ENCODE measurements at regions not wholly inside any gene's neighbourhood (a gene's known extent, or its start where the extent isn't known, plus 50 kb on each side); places are given as distances from the start of the nearest gene placed in this dataset.

- TF ChIP-seq CTCF (IDR thresholded peaks at IDR 0.05) = no peak
- Histone ChIP-seq H3K4me3 (no peak overlapping the region), H3K9me3 (peaks cover 8% of the 10 kb centered on the region), H3K4me1 (ENCODE audit: low read depth) (no peaks in the 10 kb centered on the region), H3K36me3 (ENCODE audit: low read depth) (no peaks in the 10 kb centered on the region)
- no peak for DNase-seq
- intact Hi-C loops (cut with DNase I, micrococcal nuclease) = no loop called here
- ATAC-seq = no peak
Measured at GRCh38 chr5:17893026-17893635, 258.9 kb downstream of the TAF11L14 start.

- H3K9me3 ChIP-seq = peaks cover 8% of the 10 kb centered on the region
- ATAC-seq (no peak), DNase-seq (no peak)
- H3K36me3 ChIP-seq (ENCODE audit: low read depth) = no peaks in the 10 kb centered on the region
- intact Hi-C loops (cut with DNase I, micrococcal nuclease) = no loop called here
- H3K4me3 ChIP-seq = no peak overlapping the region
- no peaks in the 10 kb centered on the region for H3K4me1 ChIP-seq (ENCODE audit: low read depth)
- TF ChIP-seq CTCF (IDR thresholded peaks at IDR 0.05) = no peak
Measured at GRCh38 chr5:17895288-17896033, 261.2 kb downstream of the TAF11L14 start.

GRCh38 chr5:17896605-17897004, 262.3 kb downstream of the TAF11L14 start:
- DNase-seq = no peak

GRCh38 chr5:17897776-17898175, 263.5 kb downstream of the TAF11L14 start:
- H3K4me1 ChIP-seq (ENCODE audit: low read depth) = no peaks in the 10 kb centered on the region
- DNase-seq = no peak
- H3K36me3 ChIP-seq (ENCODE audit: low read depth) = no peaks in the 10 kb centered on the region
- no peak for TF ChIP-seq CTCF (IDR thresholded peaks at IDR 0.05)
- intact Hi-C loops (cut with DNase I, micrococcal nuclease) = no loop called here
- H3K9me3 ChIP-seq = peaks cover 8% of the 10 kb centered on the region
- no peak for ATAC-seq
- H3K4me3 ChIP-seq = no peak overlapping the region

More at GRCh38 chr5:17896605-17897004, 262.3 kb downstream of the TAF11L14 start:
- Histone ChIP-seq H3K4me3 (no peak overlapping the region), H3K36me3 (ENCODE audit: low read depth) (no peaks in the 10 kb centered on the region), H3K4me1 (ENCODE audit: low read depth) (no peaks in the 10 kb centered on the region), H3K9me3 (peaks cover 8% of the 10 kb centered on the region)
- no peak for TF ChIP-seq CTCF (IDR thresholded peaks at IDR 0.05)
- intact Hi-C loops (cut with DNase I, micrococcal nuclease) = no loop called here
- no peak for ATAC-seq

GRCh38 chr5:17898766-17899165, 264.5 kb downstream of the TAF11L14 start:
- intact Hi-C loops (cut with DNase I, micrococcal nuclease) = no loop called here
- H3K36me3 ChIP-seq (ENCODE audit: low read depth) = no peaks in the 10 kb centered on the region
- no peak overlapping the region for H3K4me3 ChIP-seq
- H3K9me3 ChIP-seq = peaks cover 10% of the 10 kb centered on the region
- ATAC-seq (no peak), DNase-seq (no peak)
- H3K4me1 ChIP-seq (ENCODE audit: low read depth) = no peaks in the 10 kb centered on the region
- TF ChIP-seq CTCF (IDR thresholded peaks at IDR 0.05) = no peak
